ENCODE measurements at regions not wholly inside any gene's neighbourhood (a gene's known extent, or its start where the extent isn't known, plus 50 kb on each side); places are given as distances from the start of the nearest gene placed in this dataset.
"Not testable (repeated sequence)": the region's sequence is repeated elsewhere in the genome, so short reads cannot be mapped to it uniquely, and the experiment has no call there.

GRCh38 chr2:133998726-133999125 lies 255.1 kb upstream of the MGAT5 start:
- not testable (repeated sequence) for TF ChIP-seq EZH2 (IDR thresholded peaks at IDR 0.05; ENCODE audit: borderline replicate concordance, insufficient read depth, low read length, poor library complexity, severe bottlenecking); POLR2AphosphoS5 (IDR thresholded peaks at IDR 0.05); CTCF (IDR thresholded peaks at IDR 0.05; ENCODE audit: poor library complexity, severe bottlenecking); TAF1 (IDR thresholded peaks at IDR 0.05; ENCODE audit: low read depth); RAD21 (conservative IDR thresholded peaks at IDR 0.05)
